ENCODE measurements at regions not wholly inside any gene's neighbourhood (a gene's known extent, or its start where the extent isn't known, plus 50 kb on each side); places are given as distances from the start of the nearest gene placed in this dataset.

DNA sequence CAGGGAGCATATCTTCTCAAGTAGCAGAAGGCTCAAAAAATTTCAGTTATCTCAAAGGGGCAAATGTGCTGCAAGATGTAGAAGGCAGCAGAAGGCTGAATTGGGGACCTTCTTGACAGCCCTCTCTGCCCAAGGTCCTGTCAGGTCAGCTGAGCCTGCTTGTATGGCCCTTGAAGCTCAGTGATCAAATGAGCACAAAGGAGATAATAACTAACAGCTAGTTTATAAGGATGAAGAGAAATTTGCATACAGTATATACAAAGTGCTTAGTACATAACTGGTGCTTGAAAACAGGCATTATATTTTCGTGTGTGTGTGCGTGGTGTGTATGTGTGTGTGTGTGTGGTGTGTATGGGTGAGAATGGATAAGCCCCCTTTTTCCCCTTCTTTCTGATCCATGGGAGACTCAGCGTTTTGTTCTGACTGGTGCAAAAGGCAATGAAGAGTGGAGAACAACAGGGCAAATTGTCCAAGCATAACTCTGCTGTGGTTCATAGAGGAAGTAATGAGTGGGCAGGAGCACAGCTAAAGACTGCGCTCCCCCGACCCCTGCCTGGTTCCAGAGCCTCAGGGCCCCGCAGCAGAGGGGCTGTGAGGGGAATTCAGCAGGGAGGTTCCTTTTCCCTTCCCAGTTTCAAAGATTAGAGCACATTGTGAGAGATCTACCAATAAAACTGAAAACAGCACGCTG is 356.8 kb upstream of the NR2F2 start:
- no peak for DNase-seq
- H3K4me3 ChIP-seq: no peak overlapping the region
- H3K27me3 ChIP-seq: no peaks in the 10 kb centered on the region
- H3K4me1 ChIP-seq: no peaks in the 10 kb centered on the region
- no peaks in the 10 kb centered on the region for H3K36me3 ChIP-seq
- no peaks in the 10 kb centered on the region for H3K9me3 ChIP-seq
- TF ChIP-seq POLR2A (IDR thresholded peaks at IDR 0.05): no peak
- TF ChIP-seq, protein P1, sequence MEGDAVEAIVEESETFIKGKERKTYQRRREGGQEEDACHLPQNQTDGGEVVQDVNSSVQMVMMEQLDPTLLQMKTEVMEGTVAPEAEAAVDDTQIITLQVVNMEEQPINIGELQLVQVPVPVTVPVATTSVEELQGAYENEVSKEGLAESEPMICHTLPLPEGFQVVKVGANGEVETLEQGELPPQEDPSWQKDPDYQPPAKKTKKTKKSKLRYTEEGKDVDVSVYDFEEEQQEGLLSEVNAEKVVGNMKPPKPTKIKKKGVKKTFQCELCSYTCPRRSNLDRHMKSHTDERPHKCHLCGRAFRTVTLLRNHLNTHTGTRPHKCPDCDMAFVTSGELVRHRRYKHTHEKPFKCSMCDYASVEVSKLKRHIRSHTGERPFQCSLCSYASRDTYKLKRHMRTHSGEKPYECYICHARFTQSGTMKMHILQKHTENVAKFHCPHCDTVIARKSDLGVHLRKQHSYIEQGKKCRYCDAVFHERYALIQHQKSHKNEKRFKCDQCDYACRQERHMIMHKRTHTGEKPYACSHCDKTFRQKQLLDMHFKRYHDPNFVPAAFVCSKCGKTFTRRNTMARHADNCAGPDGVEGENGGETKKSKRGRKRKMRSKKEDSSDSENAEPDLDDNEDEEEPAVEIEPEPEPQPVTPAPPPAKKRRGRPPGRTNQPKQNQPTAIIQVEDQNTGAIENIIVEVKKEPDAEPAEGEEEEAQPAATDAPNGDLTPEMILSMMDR (IDR thresholded peaks at IDR 0.05): no peak
- H3K27ac ChIP-seq: no peak overlapping the region
- intact Hi-C loops (cut with DNase I; ENCODE audit: low total_unique reads): no loop called here

DNA sequence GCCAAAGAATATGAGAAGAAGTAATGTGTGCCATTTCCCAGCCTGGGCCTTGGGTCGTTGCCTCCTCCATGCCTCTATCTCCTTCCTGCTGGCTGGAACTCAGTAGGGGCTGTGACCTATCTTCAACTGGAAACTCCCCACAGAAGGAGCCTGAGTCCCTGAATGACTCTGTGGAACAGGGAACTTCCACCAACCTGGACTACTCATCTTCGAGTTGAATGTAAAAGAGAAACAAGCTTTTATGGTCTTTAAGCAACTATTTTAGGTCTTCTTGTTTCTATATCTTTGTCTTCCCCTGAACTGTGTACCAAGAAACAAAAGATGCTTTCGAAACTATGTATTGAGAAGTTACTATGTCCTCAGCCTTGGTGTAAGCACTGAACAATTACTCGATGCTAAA is 355.3 kb upstream of the NR2F2 start:
- Histone ChIP-seq H3K4me3 (no peak overlapping the region), H3K9me3 (no peaks in the 10 kb centered on the region), H3K27ac (no peak overlapping the region), H3K27me3 (no peaks in the 10 kb centered on the region), H3K36me3 (no peaks in the 10 kb centered on the region), H3K4me1 (no peaks in the 10 kb centered on the region)
- TF ChIP-seq, protein P1 (IDR thresholded peaks at IDR 0.05): no peak
- no peak for TF ChIP-seq POLR2A (IDR thresholded peaks at IDR 0.05)
- intact Hi-C loops (cut with DNase I; ENCODE audit: low total_unique reads): no loop called here
- DNase-seq: no peak

GRCh38 chr15:95979286-95979685 is 351.2 kb upstream of the NR2F2 start:
- Histone ChIP-seq H3K9me3 (no peaks in the 10 kb centered on the region), H3K27me3 (no peaks in the 10 kb centered on the region), H3K4me3 (no peak overlapping the region), H3K4me1 (no peaks in the 10 kb centered on the region), H3K27ac (no peak overlapping the region), H3K36me3 (no peaks in the 10 kb centered on the region)
- TF ChIP-seq, protein P1 (IDR thresholded peaks at IDR 0.05): no peak
- no peak for TF ChIP-seq POLR2A (IDR thresholded peaks at IDR 0.05)
- no peak for DNase-seq
- intact Hi-C loops (cut with DNase I; ENCODE audit: low total_unique reads): no loop called here

DNA sequence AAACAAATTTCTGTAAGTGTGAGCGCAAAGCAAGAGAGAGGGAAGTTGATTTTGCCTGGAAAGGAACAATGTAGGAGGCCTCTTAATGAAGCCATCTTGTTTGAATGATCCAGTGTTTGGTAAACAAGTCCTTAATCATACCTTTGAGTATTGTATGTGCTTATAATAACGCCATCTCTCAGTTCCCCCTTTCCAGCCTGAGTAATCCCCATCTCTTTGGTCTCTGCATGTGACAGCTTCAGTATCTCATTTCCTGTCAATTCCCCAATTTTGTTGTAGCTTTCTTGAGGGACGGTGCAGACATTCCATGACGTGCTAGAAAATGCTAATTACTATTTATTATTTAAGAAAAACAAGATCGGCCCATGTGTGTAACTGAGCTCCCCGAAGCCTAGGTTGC is 349.3 kb upstream of the NR2F2 start:
- H3K9me3 ChIP-seq: no peaks in the 10 kb centered on the region
- no peaks in the 10 kb centered on the region for H3K36me3 ChIP-seq
- H3K4me3 ChIP-seq: no peak overlapping the region
- no peaks in the 10 kb centered on the region for H3K27me3 ChIP-seq
- H3K4me1 ChIP-seq: no peaks in the 10 kb centered on the region
- TF ChIP-seq, protein P1 (IDR thresholded peaks at IDR 0.05): no peak
- no peak for TF ChIP-seq POLR2A (IDR thresholded peaks at IDR 0.05)
- intact Hi-C loops (cut with DNase I; ENCODE audit: low total_unique reads): no loop called here
- no peak for DNase-seq
- no peak overlapping the region for H3K27ac ChIP-seq

DNA sequence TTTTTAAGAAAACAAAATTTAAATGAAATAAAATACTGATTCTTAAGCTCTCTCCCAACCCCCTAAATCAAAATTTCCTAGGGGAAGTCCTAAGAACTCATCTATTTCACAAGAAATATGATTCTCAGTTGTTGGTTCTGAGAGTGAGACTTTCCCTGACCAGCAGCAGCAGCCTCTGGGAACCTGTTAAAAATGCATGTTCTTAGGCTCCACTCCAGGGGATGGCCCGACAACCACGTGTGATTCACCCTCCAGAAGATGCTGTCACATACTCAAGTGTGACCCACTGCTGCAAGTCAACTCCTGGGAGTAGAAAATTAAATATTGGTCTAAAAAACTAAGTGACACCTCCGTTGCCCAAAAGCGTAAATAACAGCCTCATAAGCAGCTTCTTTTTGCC is 343.2 kb upstream of the NR2F2 start:
- H3K27ac ChIP-seq: no peak overlapping the region
- no peaks in the 10 kb centered on the region for H3K9me3 ChIP-seq
- H3K4me3 ChIP-seq: no peak overlapping the region
- no peak for DNase-seq
- TF ChIP-seq, protein P1 (IDR thresholded peaks at IDR 0.05): no peak
- no peak for TF ChIP-seq POLR2A (IDR thresholded peaks at IDR 0.05)
- H3K36me3 ChIP-seq: no peaks in the 10 kb centered on the region
- H3K27me3 ChIP-seq: no peaks in the 10 kb centered on the region
- intact Hi-C loops (cut with DNase I; ENCODE audit: low total_unique reads): no loop called here
- H3K4me1 ChIP-seq: no peaks in the 10 kb centered on the region

Measured in uterus (tissue), 3 donors.